ENCODE measurements at regions not wholly inside any gene's neighbourhood (a gene's known extent, or its start where the extent isn't known, plus 50 kb on each side); places are given as distances from the start of the nearest gene placed in this dataset.

DNA sequence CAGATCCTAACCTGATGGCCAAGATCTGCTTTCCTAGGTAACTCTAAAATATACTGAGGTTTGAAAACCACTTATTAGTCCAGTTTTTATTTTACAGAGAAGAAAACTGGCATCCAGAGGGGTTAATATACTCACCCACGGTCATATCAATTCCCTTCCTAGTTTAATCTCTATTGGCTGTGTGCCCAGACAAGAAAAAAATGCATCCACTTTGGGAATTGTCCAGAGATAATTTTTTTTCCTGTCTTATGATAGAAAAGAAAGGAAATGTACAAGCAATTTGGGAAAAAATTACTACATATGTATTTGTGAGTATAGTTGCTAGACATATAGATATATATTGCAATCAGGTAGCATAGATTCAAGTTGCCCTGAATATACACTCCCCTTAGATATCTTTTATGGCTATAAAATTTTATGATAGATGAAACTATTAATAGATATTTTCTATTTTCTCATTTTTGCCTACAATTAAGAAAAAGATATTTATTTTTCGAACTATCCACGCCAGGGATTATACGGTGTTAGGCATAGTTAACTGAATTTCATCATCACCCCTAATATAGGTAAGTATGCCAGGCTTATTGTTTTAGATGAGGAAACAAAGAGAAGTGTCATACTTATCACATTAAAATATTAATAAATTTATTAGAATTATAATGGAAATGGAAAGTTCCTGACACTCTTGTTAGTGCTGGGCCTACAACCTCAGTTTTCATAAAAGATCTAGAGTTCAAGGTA lies 100.5 kb upstream of the SLC38A2 start (continued):
- TF ChIP-seq BCL11A (IDR thresholded peaks at IDR 0.05; ENCODE audit: low read depth in 2 of 2, low read length in 2 of 2), result no peak
- TF ChIP-seq CREB1 (IDR thresholded peaks at IDR 0.05), result no peak
- no peak for TF ChIP-seq CHD2 (IDR thresholded peaks at IDR 0.05; ENCODE audit: low read length)
- no peak for TF ChIP-seq TCF12 (IDR thresholded peaks at IDR 0.05; ENCODE audit: low read depth, low read length)
- TF ChIP-seq PHF8 (conservative IDR thresholded peaks at IDR 0.05; ENCODE audit: low read depth, low read length), result no peak
- no peak for TF ChIP-seq JUN (IDR thresholded peaks at IDR 0.05; ENCODE audit: low read depth, low read length)
- no peak for TF ChIP-seq HDAC2 (IDR thresholded peaks at IDR 0.05; ENCODE audit: borderline replicate concordance in 1 of 2, low read depth in 2 of 2, low read length in 2 of 2)
- TF ChIP-seq EZH2 (IDR thresholded peaks at IDR 0.05; ENCODE audit: low read depth, low read length, severe bottlenecking), result no peak
- TF ChIP-seq SUZ12 (IDR thresholded peaks at IDR 0.05; ENCODE audit: low read length), result no peak
